Trophoblast cell (in vitro differentiated cells and primary cell): ENCODE measurements at regions not wholly inside any gene's neighbourhood (a gene's known extent, or its start where the extent isn't known, plus 50 kb on each side); places are given as distances from the start of the nearest gene placed in this dataset.

Source experiments
- DNase-seq, 2 donors: peaks; one replicate each; pipeline ENCODE4 v3.0.0-alpha.2; 2016
- H2AFZ ChIP-seq: 2 replicates; pipeline ENCODE4 v1.6.1; 2013; ENCODE audit warnings: low read length, moderate library complexity, mild to moderate bottlenecking; ENCODE audit not compliant: insufficient read depth, poor library complexity
- H2AK5ac ChIP-seq: 2 replicates; pipeline ENCODE4 v1.6.1; 2013; ENCODE audit warnings: mild to moderate bottlenecking, low read length
- H2BK120ac ChIP-seq: 2 replicates; pipeline ENCODE4 v1.6.1; 2013; ENCODE audit warnings: low read length, mild to moderate bottlenecking, moderate library complexity; ENCODE audit not compliant: insufficient read depth, poor library complexity
- H2BK12ac ChIP-seq: 2 replicates; pipeline ENCODE4 v1.6.1; 2013; ENCODE audit warnings: mild to moderate bottlenecking, low read length, moderate library complexity
- H2BK5ac ChIP-seq: 2 replicates; pipeline ENCODE4 v1.6.1; 2013; ENCODE audit warnings: low read length, low read depth, moderate library complexity, mild to moderate bottlenecking; ENCODE audit not compliant: poor library complexity
- H3K14ac ChIP-seq: 2 replicates; pipeline ENCODE4 v1.6.1; 2013; ENCODE audit warnings: mild to moderate bottlenecking, low read length
- H3K18ac ChIP-seq: 2 replicates; pipeline ENCODE4 v1.6.1; 2013; ENCODE audit warnings: mild to moderate bottlenecking, low read length
- H3K23ac ChIP-seq: 2 replicates; pipeline ENCODE4 v1.6.1; 2013; ENCODE audit warnings: low read length
- H3K27ac ChIP-seq: 2 replicates; pipeline ENCODE4 v1.5.1; 2013; ENCODE audit warnings: low read depth, mild to moderate bottlenecking, inconsistent platforms, low read length, moderate library complexity
- H3K27me3 ChIP-seq: 2 replicates; pipeline ENCODE4 v1.6.1; 2013; ENCODE audit warnings: inconsistent platforms, mild to moderate bottlenecking, low read length, moderate library complexity; ENCODE audit not compliant: insufficient read depth
- H3K36me3 ChIP-seq, 2 experiments: 1 replicate in 1 of 2; 2 replicates in 1 of 2; pipeline ENCODE4 v1.6.1; 2013; ENCODE audit warnings: low read length in 2 of 2, mild to moderate bottlenecking in 2 of 2, moderate library complexity in 1 of 2; ENCODE audit not compliant: insufficient read depth in 2 of 2, control insufficient read depth in 1 of 2
- H3K4ac ChIP-seq: 2 replicates; pipeline ENCODE4 v1.6.1; 2013; ENCODE audit warnings: low read depth, mild to moderate bottlenecking, low read length, moderate library complexity
- H3K4me1 ChIP-seq, 2 experiments: 1 replicate in 1 of 2; 2 replicates in 1 of 2; pipeline ENCODE4 v1.6.1; 2013; ENCODE audit warnings: low read length in 2 of 2, mild to moderate bottlenecking in 2 of 2, moderate library complexity in 1 of 2; ENCODE audit not compliant: insufficient read depth in 2 of 2, control insufficient read depth in 1 of 2
- H3K4me2 ChIP-seq: 2 replicates; pipeline ENCODE4 v1.6.1; 2013; ENCODE audit warnings: inconsistent platforms, mild to moderate bottlenecking, low read length, moderate library complexity
- H3K4me3 ChIP-seq: 2 replicates; pipeline ENCODE4 v1.5.1; 2013; ENCODE audit warnings: mild to moderate bottlenecking, low read depth, low read length, inconsistent platforms
- H3K79me1 ChIP-seq: one replicate; pipeline ENCODE4 v1.6.1; 2013; ENCODE audit warnings: low read length
- H3K79me2 ChIP-seq: 2 replicates; pipeline ENCODE4 v1.6.1; 2013; ENCODE audit warnings: low read length, mild to moderate bottlenecking; ENCODE audit not compliant: control insufficient read depth, insufficient read depth, poor library complexity
- H3K9ac ChIP-seq: 2 replicates; pipeline ENCODE4 v1.6.1; 2013; ENCODE audit warnings: mild to moderate bottlenecking, low read length
- H3K9me3 ChIP-seq: 2 replicates; pipeline ENCODE4 v1.6.1; 2013; ENCODE audit warnings: low read depth, mild to moderate bottlenecking, control low read depth, inconsistent platforms, low read length; ENCODE audit not compliant: insufficient read depth
- H4K12ac ChIP-seq: 2 replicates; pipeline ENCODE4 v1.6.1; 2013; ENCODE audit warnings: low read depth, mild to moderate bottlenecking, low read length, moderate library complexity
- H4K8ac ChIP-seq: 2 replicates; pipeline ENCODE4 v1.6.1; 2013; ENCODE audit warnings: low read depth, mild to moderate bottlenecking, low read length, moderate library complexity
- H4K91ac ChIP-seq: one replicate; pipeline ENCODE4 v1.6.1; 2013; ENCODE audit warnings: low read depth, mild to moderate bottlenecking, low read length, moderate library complexity
- WGBS: extraction: QIAGEN DNeasy Blood & Tissue Kit; methylation state at CpG from one replicate; pipeline ENCODE4 v1.1.7; 2013; ENCODE audit warnings: missing lambda C conversion rate; ENCODE audit not compliant: insufficient read length, insufficient coverage; ENCODE audit errors: extremely low coverage; 5-methylcytosine and 5-hydroxymethylcytosine counted together

DNA sequence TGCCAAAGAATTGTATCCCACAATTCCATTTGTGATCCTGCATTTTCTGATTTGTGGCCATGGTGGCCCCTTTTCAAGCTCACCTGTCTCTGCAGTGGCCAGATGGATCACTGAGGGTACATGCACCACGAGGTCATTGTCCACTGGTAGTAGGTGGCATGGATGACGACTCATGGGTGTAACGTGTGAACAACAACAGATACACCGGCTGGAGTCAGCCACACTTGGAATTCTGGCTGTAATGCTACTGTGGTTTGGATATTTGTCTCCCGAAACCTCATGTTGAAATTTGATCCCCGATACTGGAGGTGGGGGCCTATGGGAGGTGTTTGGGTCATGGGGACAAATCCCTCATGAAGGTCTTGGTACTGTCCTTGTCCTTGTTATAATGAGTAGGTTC, 102.2 kb upstream of the TAF1B start:
- no peak overlapping the region for H2AK5ac ChIP-seq
- H3K27ac ChIP-seq: no peak overlapping the region
- H4K12ac ChIP-seq: no peak overlapping the region
- H3K4ac ChIP-seq: no peak overlapping the region
- H3K79me1 ChIP-seq: no peaks in the 10 kb centered on the region
- H2BK12ac ChIP-seq: no peak overlapping the region
- H3K36me3 ChIP-seq: no peaks in the 10 kb centered on the region
- no peak overlapping the region for H3K14ac ChIP-seq
- DNase-seq: no peak
- no peak overlapping the region for H2AFZ ChIP-seq
- no peak overlapping the region for H2BK5ac ChIP-seq
- no peak overlapping the region for H4K8ac ChIP-seq
- peaks cover 4% of the 10 kb centered on the region for H3K9me3 ChIP-seq
- peaks cover 0 to 2% of the 10 kb centered on the region in 2 experiments for H3K4me1 ChIP-seq
- no peak overlapping the region for H2BK120ac ChIP-seq
- H3K79me2 ChIP-seq: no peaks in the 10 kb centered on the region
- no peak overlapping the region for H3K9ac ChIP-seq
- H3K23ac ChIP-seq: no peak overlapping the region
- no peak overlapping the region for H3K4me2 ChIP-seq
- no peak overlapping the region for H3K18ac ChIP-seq
- H3K27me3 ChIP-seq: no peaks in the 10 kb centered on the region
- no CpG with 5 or more reads among the region's 6 CpGs for WGBS
- no peak overlapping the region for H3K4me3 ChIP-seq
- no peak overlapping the region for H4K91ac ChIP-seq

DNA sequence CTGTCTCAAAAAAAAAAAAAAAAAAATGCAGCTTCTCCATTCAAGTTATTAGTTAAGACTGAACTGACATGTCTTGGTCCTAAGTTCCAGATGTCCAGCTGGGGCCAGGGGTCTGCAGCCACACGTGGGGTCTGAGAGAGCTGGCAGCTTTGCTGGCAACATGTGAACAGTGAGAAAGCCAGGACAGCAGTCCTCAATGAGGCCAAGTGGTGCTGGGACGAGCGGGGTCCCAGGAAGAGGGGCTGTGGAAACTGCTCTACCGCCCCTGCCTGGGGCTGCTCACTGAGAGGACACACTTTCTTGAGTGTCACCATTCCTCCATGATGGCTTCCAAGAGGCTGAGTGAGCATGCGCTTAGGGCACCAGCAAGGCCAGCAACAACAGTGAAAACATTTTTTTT, 100.7 kb upstream of the TAF1B start:
- Histone ChIP-seq H2BK120ac (no peak overlapping the region), H3K9ac (no peak overlapping the region), H3K23ac (no peak overlapping the region), H3K79me2 (no peaks in the 10 kb centered on the region), H3K4me2 (no peak overlapping the region), H3K4me1 (peaks cover 0 to 2% of the 10 kb centered on the region in 2 experiments), H3K79me1 (no peaks in the 10 kb centered on the region), H3K27me3 (no peaks in the 10 kb centered on the region), H3K4ac (no peak overlapping the region), H3K9me3 (peaks cover 5% of the 10 kb centered on the region), H2AK5ac (no peak overlapping the region), H2BK12ac (no peak overlapping the region), H3K18ac (no peak overlapping the region), H3K36me3 (no peaks in the 10 kb centered on the region), H3K14ac (no peak overlapping the region), H3K27ac (no peak overlapping the region), H2AFZ (no peak overlapping the region), H4K91ac (no peak overlapping the region), H2BK5ac (no peak overlapping the region), H4K12ac (no peak overlapping the region), H4K8ac (no peak overlapping the region), H3K4me3 (no peak overlapping the region)
- no CpG with 5 or more reads among the region's 5 CpGs for WGBS
- no peak for DNase-seq

DNA sequence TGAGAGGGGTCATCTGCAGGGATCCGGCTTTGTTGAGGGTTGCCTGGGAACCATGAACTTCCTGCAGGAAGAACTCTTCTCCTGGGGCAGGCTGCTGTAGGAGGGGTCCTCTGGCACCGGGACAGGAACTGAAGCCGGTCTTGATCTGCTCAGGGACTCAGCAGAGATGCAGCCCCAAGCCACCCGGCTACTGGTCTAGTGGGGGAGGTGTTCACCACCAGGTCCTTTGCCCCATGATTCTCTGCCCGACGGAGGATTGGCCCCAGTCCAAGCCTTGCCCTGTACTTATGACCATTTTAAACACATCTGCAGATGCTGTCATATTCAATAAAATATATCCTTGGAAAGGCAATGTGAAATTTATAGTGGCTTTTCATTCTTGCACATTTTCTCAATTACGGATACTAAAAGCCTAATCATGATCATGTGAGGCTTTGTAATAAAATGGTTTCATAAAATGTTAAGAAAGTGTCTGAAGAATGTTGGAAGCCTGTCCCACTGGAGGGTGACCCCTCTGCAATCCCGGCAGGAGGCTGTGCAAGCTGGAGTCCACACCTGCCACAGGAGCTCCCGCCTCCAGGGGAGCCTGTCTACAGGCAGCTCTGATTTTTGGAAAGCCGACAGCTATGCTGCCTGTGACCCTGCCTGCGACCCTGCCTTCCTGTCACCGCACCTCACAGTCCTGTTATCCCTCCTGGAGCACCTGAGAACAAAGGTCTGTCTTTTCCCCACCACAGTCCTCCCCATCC, 98.8 kb upstream of the TAF1B start:
- Histone ChIP-seq H3K14ac (no peak overlapping the region), H2BK12ac (no peak overlapping the region), H3K4ac (no peak overlapping the region), H3K4me3 (no peak overlapping the region), H4K12ac (no peak overlapping the region), H3K9ac (no peak overlapping the region), H3K18ac (no peak overlapping the region), H2AK5ac (no peak overlapping the region), H3K79me2 (no peaks in the 10 kb centered on the region), H3K27me3 (no peaks in the 10 kb centered on the region), H4K8ac (no peak overlapping the region), H4K91ac (no peak overlapping the region), H2BK5ac (no peak overlapping the region), H3K36me3 (no peaks in the 10 kb centered on the region), H3K4me1 (peaks cover 0 to 2% of the 10 kb centered on the region in 2 experiments), H2AFZ (no peak overlapping the region), H3K23ac (no peak overlapping the region), H3K4me2 (no peak overlapping the region), H3K27ac (no peak overlapping the region), H2BK120ac (no peak overlapping the region), H3K9me3 (peaks cover 7% of the 10 kb centered on the region), H3K79me1 (no peaks in the 10 kb centered on the region)
- DNase-seq: no peak
- WGBS: no CpG with 5 or more reads among the region's 12 CpGs

DNA sequence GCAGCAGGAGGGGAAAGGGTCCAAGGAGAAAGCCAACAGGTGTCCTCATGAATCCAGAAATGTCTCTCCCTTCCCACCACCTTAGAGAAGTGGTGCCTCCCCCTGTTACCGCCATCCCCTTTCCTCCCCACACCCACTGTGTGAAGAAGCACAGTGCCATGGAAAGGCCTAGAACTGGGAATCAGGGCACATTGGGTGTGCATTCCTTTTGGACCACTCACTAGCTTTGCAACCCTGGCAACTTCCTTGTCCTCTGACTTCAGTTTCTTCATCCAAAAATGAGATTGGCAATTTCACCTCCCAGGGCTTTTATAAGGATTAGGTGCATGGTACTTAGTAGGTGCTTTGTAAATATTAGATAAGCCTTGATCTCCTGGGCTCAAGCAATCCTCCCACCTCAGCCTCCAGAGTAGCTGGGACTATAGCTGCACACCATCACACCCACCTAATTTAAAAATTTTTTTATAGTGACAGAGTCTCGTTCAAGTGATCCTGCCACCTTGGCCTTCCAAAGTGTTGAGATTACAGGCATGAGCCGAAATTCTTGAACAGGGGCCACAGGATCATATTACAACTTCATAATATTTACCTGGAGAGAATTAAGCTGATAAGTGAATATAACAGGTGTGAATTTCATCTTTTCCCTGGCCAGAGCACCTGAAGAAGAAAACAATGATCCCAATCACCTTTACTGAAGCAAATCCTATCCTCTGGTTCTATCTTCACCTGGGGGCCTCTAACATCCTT, 97.9 kb upstream of the TAF1B start:
- H3K27me3 ChIP-seq: no peaks in the 10 kb centered on the region
- H3K79me1 ChIP-seq: no peaks in the 10 kb centered on the region
- H2AK5ac ChIP-seq: no peak overlapping the region
- no peak overlapping the region for H3K4me3 ChIP-seq
- H3K9ac ChIP-seq: no peak overlapping the region
- H3K36me3 ChIP-seq: no peaks in the 10 kb centered on the region
- H3K18ac ChIP-seq: no peak overlapping the region
- no peak overlapping the region for H3K27ac ChIP-seq
- no peak overlapping the region for H3K23ac ChIP-seq
- no peak for DNase-seq
- peaks cover 7% of the 10 kb centered on the region for H3K9me3 ChIP-seq
- H2AFZ ChIP-seq: no peak overlapping the region
- no CpG with 5 or more reads among the region's 3 CpGs for WGBS
- H4K91ac ChIP-seq: no peak overlapping the region
- H3K4me2 ChIP-seq: no peak overlapping the region
- no peak overlapping the region for H4K12ac ChIP-seq
- no peak overlapping the region for H3K14ac ChIP-seq
- peaks cover 0 to 2% of the 10 kb centered on the region in 2 experiments for H3K4me1 ChIP-seq
- H4K8ac ChIP-seq: no peak overlapping the region
- H2BK5ac ChIP-seq: no peak overlapping the region
- H2BK120ac ChIP-seq: no peak overlapping the region
- no peaks in the 10 kb centered on the region for H3K79me2 ChIP-seq
- H3K4ac ChIP-seq: no peak overlapping the region
- no peak overlapping the region for H2BK12ac ChIP-seq
